Uterus (tissue), 3 donors: ENCODE measurements at regions not wholly inside any gene's neighbourhood (a gene's known extent, or its start where the extent isn't known, plus 50 kb on each side); places are given as distances from the start of the nearest gene placed in this dataset.

Source experiments
- DNase-seq, 2 donors: peaks; one replicate each; pipeline ENCODE4 v3.0.0-alpha.2; 2019 to 2020
- H3K27ac ChIP-seq, 2 donors: fragments of 200-600 bp; sonication (generic); 1 replicate in 1 of 2; 2 replicates in 1 of 2; pipeline ENCODE4 v1.5.1; 2016 to 2018
- H3K27me3 ChIP-seq, 2 donors: fragments of 200-600 bp; sonication (generic); one replicate each; pipeline ENCODE4 v1.5.1; 2018 to 2019; ENCODE audit warnings: control low read depth in 1 of 2
- H3K36me3 ChIP-seq, 2 donors: fragments of 200-600 bp; sonication (generic); one replicate each; pipeline ENCODE4 v1.5.1; 2019; ENCODE audit warnings: control low read depth in 1 of 2
- H3K4me1 ChIP-seq, 2 donors: fragments of 200-600 bp; sonication (generic); one replicate each; pipeline ENCODE4 v1.5.1; 2018 to 2019; ENCODE audit warnings: control low read depth in 1 of 2
- H3K4me3 ChIP-seq, 2 donors: fragments of 200-600 bp; sonication (generic); 1 replicate in 1 of 2; 2 replicates in 1 of 2; pipeline ENCODE4 v1.5.1; 2018 to 2019; ENCODE audit warnings: mild to moderate bottlenecking in 1 of 2
- H3K9me3 ChIP-seq, 2 donors: fragments of 200-600 bp; sonication (generic); one replicate each; pipeline ENCODE4 v1.5.1; 2019; ENCODE audit warnings: control low read depth in 1 of 2
- CTCF ChIP-seq, 4 experiments: fragments of 200-600 bp in 2 of 4; fragments of 450-650 bp in 2 of 4; sonication (generic) in 2 of 4; IDR thresholded peaks; one replicate each; pipeline ENCODE4 v1.5.1; 2016 to 2019; ENCODE audit warnings: antibody characterized with exemption in 4 of 4, mild to moderate bottlenecking in 2 of 4, moderate library complexity in 1 of 4
- POLR2A ChIP-seq, 2 donors: fragments of 450-650 bp; IDR thresholded peaks; one replicate each; pipeline ENCODE4 v1.6.1; 2016; ENCODE audit warnings: antibody characterized with exemption in 2 of 2, mild to moderate bottlenecking in 1 of 2, moderate library complexity in 1 of 2
- intact Hi-C: fragments of 100-400 bp; cut with DNase I; formaldehyde crosslinking; loops from one replicate; pipeline ENCODE4 v1.15.1; 2023; ENCODE audit warnings: low total_unique reads
- donor health status: DM: yes; HTN: yes; CAD: no.

GRCh38 chr5:6220346-6221088, 157.8 kb downstream of the MED10 start:
- Histone ChIP-seq H3K9me3 (no peaks in the 10 kb centered on the region), H3K27me3 (no peaks in the 10 kb centered on the region), H3K4me3 (no peak overlapping the region), H3K4me1 (no peaks in the 10 kb centered on the region), H3K27ac (no peak overlapping the region), H3K36me3 (no peaks in the 10 kb centered on the region)
- intact Hi-C loops = no loop called here
- no peak for DNase-seq
- TF ChIP-seq CTCF (IDR thresholded peaks at IDR 0.05) (no peak), POLR2A (IDR thresholded peaks at IDR 0.05) (no peak)

- Histone ChIP-seq H3K27ac (no peak overlapping the region), H3K27me3 (no peaks in the 10 kb centered on the region), H3K36me3 (no peaks in the 10 kb centered on the region), H3K4me1 (no peaks in the 10 kb centered on the region), H3K4me3 (no peak overlapping the region), H3K9me3 (no peaks in the 10 kb centered on the region)
- DNase-seq = no peak
- intact Hi-C loops = no loop called here
- TF ChIP-seq POLR2A (IDR thresholded peaks at IDR 0.05) (no peak), CTCF (IDR thresholded peaks at IDR 0.05) (no peak)
These were observed 159.8 kb downstream of the MED10 start for GRCh38 chr5:6218517-6218916.

- H3K27ac ChIP-seq = no peak overlapping the region
- no peak overlapping the region for H3K4me3 ChIP-seq
- DNase-seq = no peak
- H3K9me3 ChIP-seq = no peaks in the 10 kb centered on the region
- H3K4me1 ChIP-seq = no peaks in the 10 kb centered on the region
- H3K36me3 ChIP-seq = no peaks in the 10 kb centered on the region
- intact Hi-C loops = no loop called here
- TF ChIP-seq CTCF (IDR thresholded peaks at IDR 0.05) = no peak
- no peak for TF ChIP-seq POLR2A (IDR thresholded peaks at IDR 0.05)
- no peaks in the 10 kb centered on the region for H3K27me3 ChIP-seq
These were observed 160.2 kb downstream of the MED10 start for GRCh38 chr5:6218116-6218515.

- H3K9me3 ChIP-seq = no peaks in the 10 kb centered on the region
- intact Hi-C loops = no loop called here
- no peaks in the 10 kb centered on the region for H3K27me3 ChIP-seq
- no peak overlapping the region for H3K4me3 ChIP-seq
- no peak for DNase-seq
- no peak overlapping the region for H3K27ac ChIP-seq
- TF ChIP-seq CTCF (IDR thresholded peaks at IDR 0.05) = no peak
- no peak for TF ChIP-seq POLR2A (IDR thresholded peaks at IDR 0.05)
- no peaks in the 10 kb centered on the region for H3K4me1 ChIP-seq
- no peaks in the 10 kb centered on the region for H3K36me3 ChIP-seq
These were observed 161.8 kb downstream of the MED10 start for GRCh38 chr5:6216471-6217075.

GRCh38 chr5:6215891-6216290, 162.5 kb downstream of the MED10 start:
- Histone ChIP-seq H3K36me3 (no peaks in the 10 kb centered on the region), H3K4me1 (no peaks in the 10 kb centered on the region), H3K9me3 (no peaks in the 10 kb centered on the region), H3K4me3 (no peak overlapping the region), H3K27ac (no peak overlapping the region), H3K27me3 (no peaks in the 10 kb centered on the region)
- DNase-seq = no peak
- TF ChIP-seq POLR2A (IDR thresholded peaks at IDR 0.05) = no peak
- intact Hi-C loops = no loop called here
